Testis (tissue), 2 donors: ENCODE measurements at regions not wholly inside any gene's neighbourhood (a gene's known extent, or its start where the extent isn't known, plus 50 kb on each side); places are given as distances from the start of the nearest gene placed in this dataset.

Experiments
- DNase-seq: peaks from one replicate; pipeline ENCODE4 v3.0.0-alpha.2; 2019
- H3K27ac ChIP-seq, 2 donors: fragments of 200-600 bp; sonication (generic); one replicate each; pipeline ENCODE4 v1.5.1; 2019
- H3K27me3 ChIP-seq: fragments of 200-600 bp; sonication (generic); one replicate; pipeline ENCODE4 v1.5.1; 2019
- H3K36me3 ChIP-seq: fragments of 200-600 bp; sonication (generic); one replicate; pipeline ENCODE4 v1.5.1; 2017; ENCODE audit warnings: low read depth; ENCODE audit errors: missing control alignments
- H3K4me1 ChIP-seq: fragments of 200-600 bp; sonication (generic); one replicate; pipeline ENCODE4 v1.5.1; 2019
- H3K4me3 ChIP-seq, 2 donors: fragments of 200-600 bp; sonication (generic); one replicate each; pipeline ENCODE4 v1.5.1; 2017 to 2019
- H3K9me3 ChIP-seq: fragments of 200-600 bp; sonication (generic); one replicate; pipeline ENCODE4 v1.5.1; 2017
- POLR2A ChIP-seq: fragments of 450-650 bp; IDR thresholded peaks from one replicate; pipeline ENCODE4 v1.6.1; 2017; ENCODE audit warnings: antibody characterized with exemption, mild to moderate bottlenecking, moderate library complexity
- WGBS, 2 donors: methylation state at CpG; one replicate each; pipeline ENCODE4 v1.1.5; 2018; 5-methylcytosine and 5-hydroxymethylcytosine counted together
- intact Hi-C: fragments of 100-400 bp; cut with DNase I; formaldehyde crosslinking; loops from one replicate; pipeline ENCODE4 v1.15.1; 2023; ENCODE audit warnings: low total_unique reads
- TF ChIP-seq, protein P1 (sequence below), 3 experiments: fragments of 450-650 bp in 2 of 3; fragments of 200-600 bp in 1 of 3; sonication (generic) in 1 of 3; IDR thresholded peaks; one replicate each; pipeline ENCODE4 v1.5.1; 2016 to 2019; ENCODE audit warnings: antibody characterized with exemption in 3 of 3, mild to moderate bottlenecking in 2 of 3, moderate library complexity in 1 of 3

DNA sequence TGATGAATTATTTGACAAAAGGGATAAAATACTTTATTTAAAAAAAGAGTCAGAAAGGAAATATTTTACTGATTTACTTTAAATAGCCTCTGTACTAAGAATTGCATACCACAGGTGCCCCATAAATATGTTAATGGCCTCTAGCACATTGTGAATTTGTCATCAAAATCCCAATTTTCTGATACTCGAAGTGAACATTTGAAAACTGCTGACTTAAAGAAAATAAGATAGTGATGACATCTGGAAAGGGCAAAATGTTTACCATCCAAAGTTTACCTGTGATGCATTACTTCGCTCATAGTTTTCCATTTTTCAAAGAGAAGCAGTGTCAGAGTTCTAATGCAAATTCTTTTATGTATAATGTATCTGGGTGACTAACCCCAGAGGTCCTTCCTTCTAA is 455.4 kb downstream of the KLF5 start:
- TF ChIP-seq POLR2A: no peak
- TF ChIP-seq, protein P1, sequence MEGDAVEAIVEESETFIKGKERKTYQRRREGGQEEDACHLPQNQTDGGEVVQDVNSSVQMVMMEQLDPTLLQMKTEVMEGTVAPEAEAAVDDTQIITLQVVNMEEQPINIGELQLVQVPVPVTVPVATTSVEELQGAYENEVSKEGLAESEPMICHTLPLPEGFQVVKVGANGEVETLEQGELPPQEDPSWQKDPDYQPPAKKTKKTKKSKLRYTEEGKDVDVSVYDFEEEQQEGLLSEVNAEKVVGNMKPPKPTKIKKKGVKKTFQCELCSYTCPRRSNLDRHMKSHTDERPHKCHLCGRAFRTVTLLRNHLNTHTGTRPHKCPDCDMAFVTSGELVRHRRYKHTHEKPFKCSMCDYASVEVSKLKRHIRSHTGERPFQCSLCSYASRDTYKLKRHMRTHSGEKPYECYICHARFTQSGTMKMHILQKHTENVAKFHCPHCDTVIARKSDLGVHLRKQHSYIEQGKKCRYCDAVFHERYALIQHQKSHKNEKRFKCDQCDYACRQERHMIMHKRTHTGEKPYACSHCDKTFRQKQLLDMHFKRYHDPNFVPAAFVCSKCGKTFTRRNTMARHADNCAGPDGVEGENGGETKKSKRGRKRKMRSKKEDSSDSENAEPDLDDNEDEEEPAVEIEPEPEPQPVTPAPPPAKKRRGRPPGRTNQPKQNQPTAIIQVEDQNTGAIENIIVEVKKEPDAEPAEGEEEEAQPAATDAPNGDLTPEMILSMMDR (IDR thresholded peaks at IDR 0.05): no peak

DNA sequence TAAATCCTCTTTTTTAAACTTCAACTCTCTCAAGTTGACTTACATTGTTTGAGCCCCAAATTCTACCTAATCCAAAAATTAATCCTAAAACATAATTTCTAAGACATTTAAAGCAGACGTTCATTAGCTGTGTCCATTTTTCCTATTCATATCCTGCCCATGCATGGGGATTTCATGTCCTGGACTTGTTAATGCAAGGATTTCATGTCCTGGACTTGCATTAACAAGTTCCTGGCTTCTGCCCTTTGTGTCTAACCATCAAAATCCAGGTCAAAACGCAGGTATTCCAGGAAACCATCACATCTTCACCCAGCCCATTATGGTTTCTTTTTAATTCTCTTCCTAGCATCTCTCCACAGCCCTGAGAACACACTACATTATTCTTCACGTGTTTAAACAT is 454.9 kb downstream of the KLF5 start:
- DNase-seq: no peak
- intact Hi-C loops: no loop called here
- TF ChIP-seq, protein P1 (IDR thresholded peaks at IDR 0.05): no peak
- TF ChIP-seq POLR2A: no peak
- Histone ChIP-seq H3K36me3 (no peaks in the 10 kb centered on the region), H3K27ac (no peak overlapping the region), H3K4me1 (no peaks in the 10 kb centered on the region), H3K27me3 (no peaks in the 10 kb centered on the region), H3K4me3 (no peak overlapping the region), H3K9me3 (no peaks in the 10 kb centered on the region)
- WGBS, 2 donors: 83 to 84% methylated on average over 3 of the region's 3 CpGs

More for the DNA sequence above, 455.4 kb downstream of the KLF5 start:
- no peak overlapping the region for H3K4me3 ChIP-seq
- no peak overlapping the region for H3K27ac ChIP-seq
- intact Hi-C loops: no loop called here
- H3K36me3 ChIP-seq: no peaks in the 10 kb centered on the region
- whole genome bisulfite sequencing, 2 donors: 87 to 89% methylated on average over 2 of the region's 2 CpGs
- H3K27me3 ChIP-seq: no peaks in the 10 kb centered on the region
- no peaks in the 10 kb centered on the region for H3K4me1 ChIP-seq
- no peaks in the 10 kb centered on the region for H3K9me3 ChIP-seq
- no peak for DNase-seq

DNA sequence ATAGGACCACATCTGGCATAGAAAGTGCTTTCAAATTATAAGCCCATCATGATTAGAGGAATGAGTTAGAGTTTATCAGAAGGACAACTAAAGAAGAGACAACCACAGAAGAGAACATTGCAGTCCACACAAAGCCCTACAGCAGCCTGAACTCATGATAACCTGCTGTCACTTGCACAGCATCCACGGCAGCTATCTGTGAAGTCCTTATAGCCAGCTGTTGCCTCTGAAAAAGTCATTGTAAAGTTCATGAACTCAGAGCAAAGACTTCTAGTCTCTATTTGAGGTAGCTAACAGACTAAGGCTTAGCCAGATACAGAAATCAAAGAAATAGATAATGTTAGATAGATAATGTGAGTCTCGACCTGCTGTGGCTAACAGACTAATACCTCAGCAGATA is 450.0 kb downstream of the KLF5 start:
- no peaks in the 10 kb centered on the region for H3K36me3 ChIP-seq
- H3K4me1 ChIP-seq: no peaks in the 10 kb centered on the region
- H3K27ac ChIP-seq: no peak overlapping the region
- DNase-seq: no peak
- H3K9me3 ChIP-seq: no peaks in the 10 kb centered on the region
- WGBS, 2 donors: 64 to 67% methylated on average over 2 of the region's 2 CpGs
- no peak overlapping the region for H3K4me3 ChIP-seq
- intact Hi-C loops: no loop called here
- TF ChIP-seq POLR2A: no peak
- TF ChIP-seq, protein P1 (IDR thresholded peaks at IDR 0.05): no peak
- H3K27me3 ChIP-seq: no peaks in the 10 kb centered on the region

DNA sequence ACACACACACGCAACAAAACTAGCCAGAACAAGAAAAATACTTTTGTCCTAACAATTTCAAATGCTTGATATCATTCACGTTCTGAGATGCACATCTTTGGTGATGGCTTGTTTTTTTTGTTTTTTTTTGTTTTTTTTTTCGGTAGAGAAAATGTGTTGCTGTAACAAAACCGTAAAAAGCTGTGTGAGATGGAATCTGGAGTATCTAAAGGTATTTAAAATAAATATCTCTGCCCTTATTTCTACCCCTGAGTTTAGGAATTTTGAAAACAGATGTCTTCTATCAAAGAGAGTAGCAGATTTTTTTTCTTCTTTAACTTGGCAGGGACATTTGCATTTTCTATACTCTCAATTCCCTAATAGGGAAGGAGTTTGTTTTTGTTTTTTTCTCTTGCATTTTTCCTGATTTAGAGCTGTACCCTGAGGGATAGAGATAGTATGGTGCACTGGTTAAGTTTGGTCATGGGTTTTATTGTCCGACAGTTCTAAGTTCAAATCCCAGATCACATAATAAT is 446.6 kb downstream of the KLF5 start:
- no peaks in the 10 kb centered on the region for H3K36me3 ChIP-seq
- intact Hi-C loops: no loop called here
- H3K4me3 ChIP-seq: no peak overlapping the region
- DNase-seq: no peak
- no peak overlapping the region for H3K27ac ChIP-seq
- H3K9me3 ChIP-seq: no peaks in the 10 kb centered on the region
- no peak for TF ChIP-seq POLR2A
- TF ChIP-seq, protein P1 (IDR thresholded peaks at IDR 0.05): no peak
- no peaks in the 10 kb centered on the region for H3K27me3 ChIP-seq
- WGBS, 2 donors: 69 to 84% methylated on average over 5 of the region's 5 CpGs
- H3K4me1 ChIP-seq: no peaks in the 10 kb centered on the region

DNA sequence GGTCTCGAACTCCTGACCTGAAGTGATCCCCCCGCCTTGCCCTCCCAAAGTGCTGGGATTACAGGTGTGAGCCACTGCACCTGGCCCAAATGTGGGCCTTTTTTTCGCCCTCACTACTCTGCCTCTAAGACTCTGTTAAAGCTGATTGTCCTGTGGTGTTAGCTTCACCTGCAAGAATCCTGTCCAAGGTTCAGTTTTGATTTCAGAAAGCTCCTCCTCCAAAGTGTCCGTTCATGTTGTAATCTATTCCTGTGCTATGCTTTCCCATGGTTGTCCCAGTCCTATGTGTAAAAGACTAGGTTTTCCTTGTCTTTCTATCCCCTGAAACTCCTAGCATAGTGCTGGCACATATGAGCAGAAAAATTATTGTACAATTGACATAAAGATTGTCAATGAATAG is 440.9 kb downstream of the KLF5 start:
- H3K27me3 ChIP-seq: no peaks in the 10 kb centered on the region
- no peaks in the 10 kb centered on the region for H3K4me1 ChIP-seq
- no peaks in the 10 kb centered on the region for H3K36me3 ChIP-seq
- H3K9me3 ChIP-seq: no peaks in the 10 kb centered on the region
- DNase-seq: no peak
- 84 to 89% methylated on average over 4 of the region's 4 CpGs for WGBS, 2 donors
- TF ChIP-seq, protein P1 (IDR thresholded peaks at IDR 0.05): no peak
- intact Hi-C loops: no loop called here
- no peak overlapping the region for H3K4me3 ChIP-seq
- H3K27ac ChIP-seq: no peak overlapping the region
